ENCODE measurements at regions not wholly inside any gene's neighbourhood (a gene's known extent, or its start where the extent isn't known, plus 50 kb on each side); places are given as distances from the start of the nearest gene placed in this dataset.
A peak's percentile ranks its signal among the peaks of the same experiment; 100 is the strongest.

DNA sequence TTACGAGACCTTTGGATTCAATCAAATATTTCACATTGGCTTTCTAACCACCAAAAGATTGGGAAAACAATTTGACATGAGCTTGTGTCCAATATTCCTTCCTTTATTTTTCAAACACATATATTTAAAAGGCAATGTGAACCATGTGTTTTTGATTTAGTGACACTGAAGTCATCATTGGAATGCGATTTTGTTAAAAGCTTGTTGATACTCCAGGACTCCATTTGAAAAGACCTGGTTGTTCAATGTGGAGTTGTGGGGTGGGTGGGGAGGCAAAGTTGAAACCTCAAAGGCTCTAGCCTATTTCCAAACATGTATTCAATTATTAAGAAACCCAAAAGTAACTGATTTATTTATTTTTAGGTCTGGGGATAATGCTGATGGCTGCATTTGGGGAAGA is 114.1 kb upstream of the TRIB2 start:
- no peak for FAIRE-seq
- Histone ChIP-seq H3K36me3 (ENCODE audit: control insufficient read depth in 3 of 3, insufficient read depth in 2 of 3, low read depth in 1 of 3, low read length in 3 of 3) (no peaks in the 10 kb centered on the region), H3K27me3 (ENCODE audit: control insufficient read depth in 3 of 3, insufficient read depth in 3 of 3, low read length in 3 of 3) (no peaks in the 10 kb centered on the region), H3K4me3 (ENCODE audit: low read depth in 1 of 3, low read length in 3 of 3) (no peak overlapping the region), H3K4me1 (ENCODE audit: control insufficient read depth in 3 of 3, insufficient read depth in 2 of 3, low read depth in 1 of 3, low read length in 2 of 3) (peaks cover 0 to 8% (median 7%) of the 10 kb centered on the region in 3 donors), H3K9me3 (ENCODE audit: control insufficient read depth in 2 of 2, insufficient read depth in 1 of 2, low read depth in 1 of 2, low read length in 1 of 2) (no peaks in the 10 kb centered on the region), H3K27ac (ENCODE audit: low read depth in 1 of 3, low read length in 2 of 3) (no peak overlapping the region)
- 92 to 96% (median 95%) methylated on average over 2 of the region's 2 CpGs for WGBS, 3 donors
- DNase-seq: no peak

DNA sequence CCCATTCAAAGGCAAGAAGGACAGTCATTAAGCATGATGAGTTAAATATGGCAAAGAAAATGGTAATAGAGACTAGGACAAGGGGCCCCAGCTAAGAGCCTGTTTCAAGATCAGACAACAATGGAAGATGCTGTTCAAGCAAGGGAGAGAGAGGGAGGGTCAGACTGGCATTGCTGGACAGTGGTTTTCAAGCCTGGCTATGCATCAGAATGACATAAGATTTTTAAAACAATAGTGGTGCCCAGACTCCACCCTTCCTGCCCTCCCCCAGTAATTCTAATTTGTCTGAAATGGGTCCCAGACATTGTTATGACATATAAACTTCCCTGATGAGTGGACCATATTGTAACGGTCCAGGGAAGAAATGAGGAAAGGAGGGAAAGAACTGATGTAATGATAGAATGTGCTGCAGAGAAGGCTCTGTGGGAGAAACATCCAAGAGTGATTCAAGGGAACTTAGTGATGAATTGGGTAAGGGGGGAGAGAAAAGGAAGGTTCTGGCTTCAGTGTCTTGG is 112.9 kb upstream of the TRIB2 start:
- Histone ChIP-seq H3K36me3 (ENCODE audit: control insufficient read depth in 3 of 3, insufficient read depth in 2 of 3, low read depth in 1 of 3, low read length in 3 of 3) (no peaks in the 10 kb centered on the region), H3K4me1 (ENCODE audit: control insufficient read depth in 3 of 3, insufficient read depth in 2 of 3, low read depth in 1 of 3, low read length in 2 of 3) (peaks cover 0 to 8% (median 7%) of the 10 kb centered on the region in 3 donors), H3K27ac (ENCODE audit: low read depth in 1 of 3, low read length in 2 of 3) (no peak overlapping the region), H3K9me3 (ENCODE audit: control insufficient read depth in 2 of 2, insufficient read depth in 1 of 2, low read depth in 1 of 2, low read length in 1 of 2) (no peaks in the 10 kb centered on the region), H3K27me3 (ENCODE audit: control insufficient read depth in 3 of 3, insufficient read depth in 3 of 3, low read length in 3 of 3) (no peaks in the 10 kb centered on the region), H3K4me3 (ENCODE audit: low read depth in 1 of 3, low read length in 3 of 3) (no peak overlapping the region)
- DNase-seq (no peak), FAIRE-seq (no peak)
- WGBS, 3 donors: 31 to 70% (median 50%) methylated on average over 1 of the region's 1 CpG

DNA sequence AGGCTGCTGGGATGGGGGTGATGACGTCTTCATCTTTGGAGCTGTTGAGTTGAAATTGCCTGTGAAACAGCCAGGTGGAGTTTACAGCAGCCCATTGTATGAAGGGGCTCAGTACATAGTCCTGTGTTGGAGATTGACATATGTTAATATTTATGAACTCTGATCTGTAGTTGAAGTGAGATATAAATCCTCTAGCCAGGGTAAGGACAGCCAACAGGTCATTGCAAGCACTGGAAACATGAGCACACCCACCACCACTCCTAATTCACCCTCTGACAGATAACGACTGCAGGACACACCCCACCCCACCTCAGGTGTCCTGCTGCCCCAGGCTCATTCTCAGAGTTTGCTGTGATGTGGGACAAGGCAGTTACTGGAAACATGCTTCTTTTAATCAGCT is 112.4 kb upstream of the TRIB2 start:
- Histone ChIP-seq H3K4me1 (ENCODE audit: control insufficient read depth in 3 of 3, insufficient read depth in 2 of 3, low read depth in 1 of 3, low read length in 2 of 3) (peaks cover 0 to 8% (median 7%) of the 10 kb centered on the region in 3 donors), H3K36me3 (ENCODE audit: control insufficient read depth in 3 of 3, insufficient read depth in 2 of 3, low read depth in 1 of 3, low read length in 3 of 3) (no peaks in the 10 kb centered on the region), H3K27ac (ENCODE audit: low read depth in 1 of 3, low read length in 2 of 3) (no peak overlapping the region), H3K9me3 (ENCODE audit: control insufficient read depth in 2 of 2, insufficient read depth in 1 of 2, low read depth in 1 of 2, low read length in 1 of 2) (no peaks in the 10 kb centered on the region), H3K27me3 (ENCODE audit: control insufficient read depth in 3 of 3, insufficient read depth in 3 of 3, low read length in 3 of 3) (no peaks in the 10 kb centered on the region), H3K4me3 (ENCODE audit: low read depth in 1 of 3, low read length in 3 of 3) (no peak overlapping the region)
- DNase-seq (peak; percentile 3 to 54), FAIRE-seq (no peak)
- 7 to 65% (median 28%) methylated on average over 2 of the region's 2 CpGs for WGBS, 3 donors

DNA sequence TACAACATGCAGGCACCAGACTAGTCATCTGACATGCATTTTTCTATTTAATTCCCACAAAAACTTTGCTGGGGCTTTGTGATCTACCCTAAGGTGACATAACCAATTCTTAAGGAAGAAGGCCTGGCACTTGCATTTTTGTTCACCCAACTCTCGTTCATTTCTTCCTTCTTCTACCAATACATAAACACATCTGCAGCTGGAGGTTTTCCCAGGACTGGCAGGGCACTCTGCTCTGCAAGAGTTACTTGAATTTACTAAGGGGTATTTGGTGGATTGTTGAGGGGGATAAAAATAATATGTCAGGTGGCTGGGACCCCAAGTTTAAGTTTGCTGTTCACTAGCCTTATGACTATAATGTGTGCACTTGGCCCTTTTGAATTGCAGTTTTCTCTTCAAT is 111.4 kb upstream of the TRIB2 start:
- Histone ChIP-seq H3K4me1 (ENCODE audit: control insufficient read depth in 3 of 3, insufficient read depth in 2 of 3, low read depth in 1 of 3, low read length in 2 of 3) (peaks cover 0 to 8% (median 7%) of the 10 kb centered on the region in 3 donors), H3K9me3 (ENCODE audit: control insufficient read depth in 2 of 2, insufficient read depth in 1 of 2, low read depth in 1 of 2, low read length in 1 of 2) (no peaks in the 10 kb centered on the region), H3K27me3 (ENCODE audit: control insufficient read depth in 3 of 3, insufficient read depth in 3 of 3, low read length in 3 of 3) (no peaks in the 10 kb centered on the region), H3K36me3 (ENCODE audit: control insufficient read depth in 3 of 3, insufficient read depth in 2 of 3, low read depth in 1 of 3, low read length in 3 of 3) (no peaks in the 10 kb centered on the region), H3K4me3 (ENCODE audit: low read depth in 1 of 3, low read length in 3 of 3) (no peak overlapping the region), H3K27ac (ENCODE audit: low read depth in 1 of 3, low read length in 2 of 3) (no peak overlapping the region)
- FAIRE-seq (no peak), DNase-seq (no peak)
- 87 to 91% (median 88%) methylated on average over 1 of the region's 1 CpG for WGBS, 3 donors

DNA sequence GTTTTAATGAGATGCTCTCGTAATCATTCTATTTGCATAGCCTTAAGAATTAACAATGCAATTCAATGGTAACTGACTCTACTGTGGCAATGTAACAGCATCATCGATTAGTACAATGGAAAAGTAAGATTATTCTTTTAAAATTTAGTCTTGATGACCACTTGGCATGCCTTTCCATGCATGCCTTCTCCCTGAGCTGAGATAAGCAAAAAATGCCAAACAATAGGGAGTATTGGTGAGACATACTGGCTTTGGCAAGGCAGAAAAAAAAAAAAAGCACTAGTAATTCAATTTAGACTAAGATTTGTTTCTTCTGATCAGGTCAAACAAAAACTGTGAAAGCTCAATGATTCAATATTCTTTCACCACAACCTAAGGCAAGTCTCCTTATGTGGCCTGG is 110.8 kb upstream of the TRIB2 start:
- Histone ChIP-seq H3K4me3 (ENCODE audit: low read depth in 1 of 3, low read length in 3 of 3) (no peak overlapping the region), H3K9me3 (ENCODE audit: control insufficient read depth in 2 of 2, insufficient read depth in 1 of 2, low read depth in 1 of 2, low read length in 1 of 2) (no peaks in the 10 kb centered on the region), H3K27me3 (ENCODE audit: control insufficient read depth in 3 of 3, insufficient read depth in 3 of 3, low read length in 3 of 3) (no peaks in the 10 kb centered on the region), H3K27ac (ENCODE audit: low read depth in 1 of 3, low read length in 2 of 3) (no peak overlapping the region), H3K4me1 (ENCODE audit: control insufficient read depth in 3 of 3, insufficient read depth in 2 of 3, low read depth in 1 of 3, low read length in 2 of 3) (peaks cover 0 to 8% (median 7%) of the 10 kb centered on the region in 3 donors), H3K36me3 (ENCODE audit: control insufficient read depth in 3 of 3, insufficient read depth in 2 of 3, low read depth in 1 of 3, low read length in 3 of 3) (no peaks in the 10 kb centered on the region)
- FAIRE-seq (no peak), DNase-seq (no peak)
- 59 to 80% (median 65%) methylated on average over 2 of the region's 2 CpGs for WGBS, 3 donors

DNA sequence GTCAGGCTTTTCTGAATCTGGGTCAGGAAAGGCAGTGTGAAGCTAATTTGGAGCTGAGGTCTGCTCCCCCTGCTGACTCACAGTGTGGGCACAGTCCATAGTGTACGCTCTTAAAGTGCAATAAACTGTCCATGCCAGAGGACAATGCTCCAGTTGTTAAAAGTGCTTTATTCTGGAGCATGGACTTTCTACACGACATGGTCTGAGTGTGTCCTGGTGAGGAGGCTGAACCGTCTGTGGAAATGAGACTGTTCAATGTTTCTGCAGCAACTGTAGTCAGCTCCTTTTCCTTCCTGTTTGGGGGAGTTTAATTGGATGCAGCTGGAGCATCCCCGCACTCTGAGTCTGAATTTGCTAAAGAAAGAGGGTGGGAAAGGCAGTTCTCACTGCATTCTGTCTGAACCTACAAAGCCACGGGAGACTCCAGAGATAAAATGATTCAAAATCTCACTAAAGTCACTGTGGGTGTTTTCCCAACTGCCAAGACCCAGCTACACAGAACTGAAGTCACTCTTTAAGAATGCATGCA is 110.2 kb upstream of the TRIB2 start:
- 29 to 38% (median 34%) methylated on average over 5 of the region's 5 CpGs for WGBS, 3 donors
- FAIRE-seq: no peak

DNA sequence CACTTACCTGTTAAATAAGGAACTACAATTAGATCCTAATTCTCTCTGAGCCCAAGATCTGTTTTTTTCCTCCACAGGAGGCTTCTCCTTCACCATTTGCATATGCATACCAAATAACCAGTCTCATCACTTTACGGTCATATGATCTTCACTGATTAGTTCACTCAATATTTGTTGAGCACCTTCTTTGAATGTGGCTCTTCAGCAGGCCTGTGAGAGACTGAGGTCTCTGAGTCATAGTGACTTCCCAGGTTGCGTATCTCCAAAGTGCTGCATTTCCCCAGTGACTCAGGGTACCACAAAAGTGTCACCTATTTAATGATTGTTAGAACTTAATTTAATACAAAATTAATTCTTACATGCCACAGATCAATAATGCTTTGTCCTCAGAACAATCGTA is 108.8 kb upstream of the TRIB2 start:
- 89 to 90% (median 90%) methylated on average over 3 of the region's 3 CpGs for WGBS, 3 donors
- peaks cover 0 to 8% (median 7%) of the 10 kb centered on the region in 3 donors for H3K4me1 ChIP-seq (ENCODE audit: control insufficient read depth in 3 of 3, insufficient read depth in 2 of 3, low read depth in 1 of 3, low read length in 2 of 3)
- FAIRE-seq: no peak

More for the DNA sequence above, 110.2 kb upstream of the TRIB2 start:
- Histone ChIP-seq H3K9me3 (ENCODE audit: control insufficient read depth in 2 of 2, insufficient read depth in 1 of 2, low read depth in 1 of 2, low read length in 1 of 2) (no peaks in the 10 kb centered on the region), H3K36me3 (ENCODE audit: control insufficient read depth in 3 of 3, insufficient read depth in 2 of 3, low read depth in 1 of 3, low read length in 3 of 3) (no peaks in the 10 kb centered on the region), H3K27ac (ENCODE audit: low read depth in 1 of 3, low read length in 2 of 3) (no peak overlapping the region), H3K27me3 (ENCODE audit: control insufficient read depth in 3 of 3, insufficient read depth in 3 of 3, low read length in 3 of 3) (no peaks in the 10 kb centered on the region), H3K4me1 (ENCODE audit: control insufficient read depth in 3 of 3, insufficient read depth in 2 of 3, low read depth in 1 of 3, low read length in 2 of 3) (peaks cover 0 to 8% (median 7%) of the 10 kb centered on the region in 3 donors), H3K4me3 (ENCODE audit: low read depth in 1 of 3, low read length in 3 of 3) (no peak overlapping the region)
- peak; percentile 12 to 58 for DNase-seq

DNA sequence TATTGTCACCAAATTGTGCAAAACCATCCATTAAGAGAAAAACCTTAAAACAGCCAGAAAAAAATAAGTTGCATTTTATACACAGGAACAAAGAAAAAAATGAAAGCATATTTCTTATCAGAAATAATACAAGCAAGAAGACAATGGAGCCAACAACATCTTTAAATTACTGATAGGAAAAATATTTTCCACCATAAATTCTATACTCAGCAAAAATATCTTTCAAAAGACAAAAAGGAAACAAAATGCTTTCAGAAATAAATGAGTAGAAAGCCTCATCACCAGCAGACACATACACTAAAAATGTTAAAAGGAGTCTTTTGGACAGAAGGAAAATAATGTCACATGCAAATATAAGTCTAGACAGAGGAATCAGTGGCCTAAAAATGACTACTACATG is 106.4 kb upstream of the TRIB2 start:
- peaks cover 0 to 4% (median 0%) of the 10 kb centered on the region in 3 donors for H3K4me1 ChIP-seq (ENCODE audit: control insufficient read depth in 3 of 3, insufficient read depth in 2 of 3, low read depth in 1 of 3, low read length in 2 of 3)
- FAIRE-seq (no peak), DNase-seq (no peak)
- no peaks in the 10 kb centered on the region for H3K27me3 ChIP-seq (ENCODE audit: control insufficient read depth in 3 of 3, insufficient read depth in 3 of 3, low read length in 3 of 3)
- no peaks in the 10 kb centered on the region for H3K36me3 ChIP-seq (ENCODE audit: control insufficient read depth in 3 of 3, insufficient read depth in 2 of 3, low read depth in 1 of 3, low read length in 3 of 3)
- H3K9me3 ChIP-seq (ENCODE audit: control insufficient read depth in 2 of 2, insufficient read depth in 1 of 2, low read depth in 1 of 2, low read length in 1 of 2): no peaks in the 10 kb centered on the region
- H3K4me3 ChIP-seq (ENCODE audit: low read depth in 1 of 3, low read length in 3 of 3): no peak overlapping the region
- H3K27ac ChIP-seq (ENCODE audit: low read depth in 1 of 3, low read length in 2 of 3): no peak overlapping the region

More for the DNA sequence above, 108.8 kb upstream of the TRIB2 start:
- Histone ChIP-seq H3K9me3 (ENCODE audit: control insufficient read depth in 2 of 2, insufficient read depth in 1 of 2, low read depth in 1 of 2, low read length in 1 of 2) (no peaks in the 10 kb centered on the region), H3K36me3 (ENCODE audit: control insufficient read depth in 3 of 3, insufficient read depth in 2 of 3, low read depth in 1 of 3, low read length in 3 of 3) (no peaks in the 10 kb centered on the region), H3K4me3 (ENCODE audit: low read depth in 1 of 3, low read length in 3 of 3) (no peak overlapping the region), H3K27me3 (ENCODE audit: control insufficient read depth in 3 of 3, insufficient read depth in 3 of 3, low read length in 3 of 3) (no peaks in the 10 kb centered on the region), H3K27ac (ENCODE audit: low read depth in 1 of 3, low read length in 2 of 3) (no peak overlapping the region)
- DNase-seq: no peak

DNA sequence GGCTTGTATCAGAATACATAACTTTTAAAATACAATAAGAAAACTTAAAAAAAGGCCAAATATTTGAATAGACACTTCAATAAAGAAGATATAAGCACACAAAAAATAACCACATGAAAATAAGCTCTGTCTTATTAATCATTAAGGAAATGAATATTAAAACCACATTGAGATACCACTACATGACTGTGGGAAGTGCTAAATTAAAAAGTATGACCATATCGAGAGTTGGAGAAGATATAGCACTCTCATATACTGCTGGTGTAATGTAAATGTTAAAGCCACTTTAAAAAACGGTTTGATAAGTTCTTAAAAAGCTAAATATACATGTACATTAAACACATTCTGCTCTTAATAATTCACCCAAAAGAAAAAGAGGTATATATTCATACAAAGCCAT is 104.6 kb upstream of the TRIB2 start:
- H3K4me3 ChIP-seq (ENCODE audit: low read depth in 1 of 3, low read length in 3 of 3): no peak overlapping the region
- no peaks in the 10 kb centered on the region for H3K9me3 ChIP-seq (ENCODE audit: control insufficient read depth in 2 of 2, insufficient read depth in 1 of 2, low read depth in 1 of 2, low read length in 1 of 2)
- no peak overlapping the region for H3K27ac ChIP-seq (ENCODE audit: low read depth in 1 of 3, low read length in 2 of 3)
- H3K36me3 ChIP-seq (ENCODE audit: control insufficient read depth in 3 of 3, insufficient read depth in 2 of 3, low read depth in 1 of 3, low read length in 3 of 3): no peaks in the 10 kb centered on the region
- H3K4me1 ChIP-seq (ENCODE audit: control insufficient read depth in 3 of 3, insufficient read depth in 2 of 3, low read depth in 1 of 3, low read length in 2 of 3): no peaks in the 10 kb centered on the region
- H3K27me3 ChIP-seq (ENCODE audit: control insufficient read depth in 3 of 3, insufficient read depth in 3 of 3, low read length in 3 of 3): no peaks in the 10 kb centered on the region
- DNase-seq: no peak
- FAIRE-seq: no peak
- WGBS, 3 donors: 57 to 77% (median 67%) methylated on average over 2 of the region's 2 CpGs
